ENCODE measurements at regions not wholly inside any gene's neighbourhood (a gene's known extent, or its start where the extent isn't known, plus 50 kb on each side); places are given as distances from the start of the nearest gene placed in this dataset.

- no peak for DNase-seq (ENCODE audit: low read depth)
These were observed 71.8 kb downstream of the C4orf33 start for GRCh38 chr4:129167640-129168260.

GRCh38 chr4:129172181-129172580 lies 76.2 kb downstream of the C4orf33 start:
- DNase-seq (ENCODE audit: low read depth): no peak

- no peak for DNase-seq (ENCODE audit: low read depth)
These were observed 80.9 kb downstream of the C4orf33 start for GRCh38 chr4:129176864-129177263.

- DNase-seq (ENCODE audit: low read depth): no peak
These were observed 83.3 kb downstream of the C4orf33 start for GRCh38 chr4:129179276-129179675.

GRCh38 chr4:129189630-129190029 lies 93.7 kb downstream of the C4orf33 start:
- DNase-seq (ENCODE audit: low read depth): no peak

GRCh38 chr4:129193357-129194100 lies 97.6 kb downstream of the C4orf33 start:
- no peak for DNase-seq (ENCODE audit: low read depth)

GRCh38 chr4:129208481-129208880 lies 112.5 kb downstream of the C4orf33 start:
- DNase-seq (ENCODE audit: low read depth): no peak

GRCh38 chr4:129213692-129214091 lies 117.7 kb downstream of the C4orf33 start:
- no peak for DNase-seq (ENCODE audit: low read depth)

GRCh38 chr4:129218360-129218759 lies 122.4 kb downstream of the C4orf33 start:
- DNase-seq (ENCODE audit: low read depth): no peak

- DNase-seq (ENCODE audit: low read depth): no peak
These were observed 122.9 kb downstream of the C4orf33 start for GRCh38 chr4:129218897-129219296.

GRCh38 chr4:129220254-129220653 lies 124.3 kb downstream of the C4orf33 start:
- DNase-seq (ENCODE audit: low read depth): no peak

GRCh38 chr4:129223945-129224344 lies 128.0 kb downstream of the C4orf33 start:
- DNase-seq (ENCODE audit: low read depth): no peak

- DNase-seq (ENCODE audit: low read depth): no peak
These were observed 134.9 kb downstream of the C4orf33 start for GRCh38 chr4:129230846-129231245.

GRCh38 chr4:129231945-129232588 lies 136.1 kb downstream of the C4orf33 start:
- DNase-seq (ENCODE audit: low read depth): no peak

GRCh38 chr4:129232589-129233337 lies 136.8 kb downstream of the C4orf33 start:
- DNase-seq (ENCODE audit: low read depth): no peak

GRCh38 chr4:129233691-129234090 lies 137.7 kb downstream of the C4orf33 start:
- no peak for DNase-seq (ENCODE audit: low read depth)

GRCh38 chr4:129236351-129236750 lies 140.4 kb downstream of the C4orf33 start:
- DNase-seq (ENCODE audit: low read depth): no peak

GRCh38 chr4:129239088-129239487 lies 143.1 kb downstream of the C4orf33 start:
- no peak for DNase-seq (ENCODE audit: low read depth)

- no peak for DNase-seq (ENCODE audit: low read depth)
These were observed 144.9 kb downstream of the C4orf33 start for GRCh38 chr4:129240816-129241215.

- DNase-seq (ENCODE audit: low read depth): no peak
These were observed 150.2 kb downstream of the C4orf33 start for GRCh38 chr4:129246145-129246544.

GRCh38 chr4:129246910-129247461 lies 151.0 kb downstream of the C4orf33 start:
- no peak for DNase-seq (ENCODE audit: low read depth)

- DNase-seq (ENCODE audit: low read depth): no peak
These were observed 152.7 kb downstream of the C4orf33 start for GRCh38 chr4:129248621-129249020.

Measured in activated T-helper 1 cell treated with Interleukin-2 at 50 U/mL for 16 hours (primary cell).